H1 (cell line): ENCODE measurements at regions not wholly inside any gene's neighbourhood (a gene's known extent, or its start where the extent isn't known, plus 50 kb on each side); places are given as distances from the start of the nearest gene placed in this dataset.

Source experiments
- CBX5 ChIP-seq: fragments of 300-800, 300-1000 bp; sonication (generic); IDR thresholded peaks from 2 replicates; pipeline ENCODE4 v1.7.1; 2016; ENCODE audit warnings: antibody characterized with exemption, low read length, low read depth
- CHD7 ChIP-seq: fragments of 300-600 bp; sonication (generic); IDR thresholded peaks from 2 replicates; pipeline ENCODE4 v1.7.1; 2012; ENCODE audit warnings: low read length, moderate library complexity, mild to moderate bottlenecking, inconsistent platforms; ENCODE audit not compliant: insufficient replicate concordance
- NANOG ChIP-seq: IDR thresholded peaks from 2 replicates; pipeline ENCODE4 v1.6.1; 2011; ENCODE audit warnings: low read length, low read depth, mild to moderate bottlenecking, inconsistent platforms; ENCODE audit not compliant: insufficient read depth, poor library complexity, severe bottlenecking
- RFX5 ChIP-seq: IDR thresholded peaks from 2 replicates; pipeline ENCODE4 v1.6.1; 2011; ENCODE audit warnings: low read depth, low read length, improper control_type of control experiment, borderline replicate concordance
- SIRT6 ChIP-seq: IDR thresholded peaks from one replicate; pipeline ENCODE4 v1.7.1; 2012; ENCODE audit warnings: low read length, inconsistent platforms
- SIX5 ChIP-seq: IDR thresholded peaks from 2 replicates; pipeline ENCODE4 v1.6.1; 2011; ENCODE audit warnings: mild to moderate bottlenecking, low read depth, low read length
- SP2 ChIP-seq: IDR thresholded peaks from 2 replicates; pipeline ENCODE4 v1.6.1; 2012; ENCODE audit warnings: mild to moderate bottlenecking, low read length, inconsistent platforms

DNA sequence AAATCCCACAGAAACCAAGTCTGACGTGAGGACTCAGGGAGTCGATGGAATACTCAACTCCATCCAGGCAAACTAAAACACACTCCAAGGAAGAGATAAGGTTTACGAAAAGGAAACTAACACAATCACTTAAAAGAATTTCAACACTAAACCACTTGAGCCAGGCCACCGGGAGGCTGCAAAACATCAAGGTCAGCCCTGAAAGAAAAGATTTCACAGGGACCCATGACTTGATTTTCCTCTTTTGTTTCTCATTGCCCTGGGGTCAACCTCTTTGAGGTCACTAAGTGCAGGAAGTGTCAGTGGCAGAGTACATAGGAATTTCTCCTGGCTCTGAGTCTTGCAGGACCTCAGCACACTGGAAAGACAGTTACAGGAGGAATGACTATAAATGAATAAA, 77.8 kb upstream of the TARS1 start (continued):
- no peak for TF ChIP-seq CHD7
- TF ChIP-seq RFX5: no peak
- TF ChIP-seq SP2: no peak
- TF ChIP-seq CBX5: no peak
- no peak for TF ChIP-seq SIRT6
- TF ChIP-seq NANOG: no peak
- no peak for TF ChIP-seq SIX5
